B cell (primary cell): ENCODE measurements at regions not wholly inside any gene's neighbourhood (a gene's known extent, or its start where the extent isn't known, plus 50 kb on each side); places are given as distances from the start of the nearest gene placed in this dataset.

ENCODE experiments used
- ATAC-seq: fragments of 200-7000 bp; cut with Tn5 transposase; one replicate; pipeline ENCODE4 v1.10.0; 2021; ENCODE audit warnings: low read depth, mild to moderate bottlenecking, moderate number of reproducible peaks, moderate library complexity
- CTCF ChIA-PET: fragments of 350-600 bp; sonication (Branson Sonifier 250); formaldehyde crosslinking; loops from one replicate; lab custom pipeline; 2021; ENCODE audit warnings: antibody characterized with exemption, inconsistent platforms; lab: Charles Lee
- POLR2A ChIA-PET: fragments of 350-600 bp; sonication (Branson Sonifier 250); formaldehyde crosslinking; loops from one replicate; lab custom pipeline; 2021; ENCODE audit warnings: antibody characterized with exemption; lab: Charles Lee
- DNase-seq: peaks from one replicate; pipeline ENCODE4 v3.0.0; 2013
- H2AFZ ChIP-seq: 2 replicates; pipeline ENCODE4 v1.6.1; 2012; ENCODE audit warnings: mild to moderate bottlenecking, low read depth, low read length; ENCODE audit not compliant: insufficient read depth, poor library complexity, severe bottlenecking
- H3K27ac ChIP-seq, 2 donors: 1 replicate in 1 of 2; 2 replicates in 1 of 2; pipeline ENCODE4 v1.5.1; 2012 to 2013; ENCODE audit warnings: low read length in 2 of 2, mild to moderate bottlenecking in 2 of 2, moderate library complexity in 1 of 2
- H3K27me3 ChIP-seq, 4 experiments: fragments of 200-600 bp in 1 of 4; sonication (generic) in 1 of 4; replicated peaks in 1 of 4; 1 replicate in 2 of 4; 2 replicates in 2 of 4; pipeline versions ENCODE4 v1.6.1 to v1.7.0; 2013 to 2016; ENCODE audit warnings: low read length in 3 of 4, mild to moderate bottlenecking in 2 of 4, mixed read lengths in 1 of 4, moderate library complexity in 1 of 4; ENCODE audit not compliant: insufficient read depth in 4 of 4, control insufficient read depth in 3 of 4; ENCODE audit errors: control extremely low read depth in 1 of 4
- H3K36me3 ChIP-seq, 2 experiments: replicated peaks in 1 of 2; 1 replicate in 1 of 2; 2 replicates in 1 of 2; pipeline versions ENCODE4 v1.6.1 to v1.7.1; 2013; ENCODE audit warnings: low read length in 1 of 2; ENCODE audit not compliant: insufficient read depth in 2 of 2, control insufficient read depth in 1 of 2; ENCODE audit errors: control extremely low read depth in 1 of 2, extremely low read depth in 1 of 2
- H3K4me1 ChIP-seq, 2 donors: fragments of 200-600 bp in 1 of 2; sonication (generic) in 1 of 2; 1 replicate in 1 of 2; 2 replicates in 1 of 2; pipeline versions ENCODE4 v1.5.1 to v1.6.1; 2013 to 2017; ENCODE audit warnings: low read length in 2 of 2; ENCODE audit not compliant: control insufficient read depth in 2 of 2, insufficient read depth in 2 of 2
- H3K4me2 ChIP-seq: replicated peaks from 2 replicates; pipeline ENCODE3; 2012; ENCODE audit warnings: mild to moderate bottlenecking, low read depth, low read length; ENCODE audit not compliant: poor library complexity, severe bottlenecking
- H3K4me3 ChIP-seq, 5 experiments: fragments of 200-600 bp in 1 of 5; sonication (generic) in 1 of 5; 1 replicate in 3 of 5; 2 replicates in 2 of 5; pipeline versions ENCODE4 v1.5.1 to v1.7.0; 2011 to 2016; ENCODE audit warnings: low read length in 4 of 5, mild to moderate bottlenecking in 4 of 5, low read depth in 2 of 5, control low read depth in 1 of 5, moderate library complexity in 1 of 5; ENCODE audit not compliant: insufficient read depth in 1 of 5; ENCODE audit errors: control extremely low read depth in 1 of 5, extremely low read depth in 1 of 5
- H3K79me2 ChIP-seq: fragments of 200-600 bp; sonication (generic); one replicate; pipeline ENCODE4 v1.6.0; 2016; ENCODE audit warnings: low read length; ENCODE audit not compliant: control insufficient read depth, insufficient read depth
- H3K9ac ChIP-seq: fragments of 200-600 bp; sonication (generic); 2 replicates; pipeline ENCODE4 v1.6.1; 2017; ENCODE audit warnings: mild to moderate bottlenecking, low read length, moderate library complexity
- H3K9me3 ChIP-seq, 3 donors: one replicate each; pipeline versions ENCODE4 v1.6.1 to v1.7.1; 2013; ENCODE audit warnings: low read length in 2 of 3; ENCODE audit not compliant: control insufficient read depth in 2 of 3, insufficient read depth in 1 of 3; ENCODE audit errors: control extremely low read depth in 1 of 3
- H4K20me1 ChIP-seq: 2 replicates; pipeline ENCODE4 v1.6.0; 2012; ENCODE audit warnings: mild to moderate bottlenecking, low read length; ENCODE audit not compliant: insufficient read depth, control insufficient read depth, poor library complexity, severe bottlenecking
- H3K27ac Mint-ChIP-seq: one replicate; pipeline ENCODE4 v1.8.0; 2021; ENCODE audit warnings: mixed read lengths
- H3K27me3 Mint-ChIP-seq: one replicate; pipeline ENCODE4 v1.8.0; 2021; ENCODE audit warnings: mixed read lengths
- H3K4me1 Mint-ChIP-seq: one replicate; pipeline ENCODE4 v1.8.0; 2021; ENCODE audit warnings: mixed read lengths
- H3K4me3 Mint-ChIP-seq: one replicate; pipeline ENCODE4 v1.8.0; 2021; ENCODE audit warnings: mixed read lengths
- H3K9me3 Mint-ChIP-seq: one replicate; pipeline ENCODE4 v1.8.0; 2022; ENCODE audit warnings: mixed read lengths; ENCODE audit not compliant: insufficient read depth
- CTCF ChIP-seq: fragments of 200-600 bp; IDR thresholded peaks from one replicate; pipeline ENCODE4 v1.8.0; 2022; ENCODE audit warnings: antibody characterized with exemption, mild to moderate bottlenecking
- EZH2 ChIP-seq: IDR thresholded peaks from 2 replicates; pipeline ENCODE4 v1.6.1; 2012; ENCODE audit warnings: borderline replicate concordance, low read depth, mild to moderate bottlenecking, moderate library complexity, low read length; ENCODE audit not compliant: insufficient read depth, poor library complexity, severe bottlenecking
- WGBS: methylation state at CpG from one replicate; pipeline ENCODE4 v1.1.5; 2013; ENCODE audit warnings: missing lambda C conversion rate; ENCODE audit not compliant: insufficient coverage; 5-methylcytosine and 5-hydroxymethylcytosine counted together
- intact Hi-C: fragments of 100-400 bp; cut with micrococcal nuclease; formaldehyde crosslinking; loops from one replicate; pipeline ENCODE4 v1.10.0; 2022

- ChIA-PET POLR2A (no interaction called here), CTCF (interaction anchor here (0.5 to 1.2 kb wide), 4 partner anchors 8 to 1255 kb away, joined by 3 to 6 read pairs (median 3); no protein-coding TSS in a partner anchor)
- Histone ChIP-seq H3K4me3 (no peak overlapping the region), H4K20me1 (no peaks in the 10 kb centered on the region), H3K4me2 (no peak overlapping the region), H3K27ac (no peak overlapping the region), H3K4me1 (no peaks in the 10 kb centered on the region), H3K36me3 (no peaks in the 10 kb centered on the region), H3K79me2 (no peaks in the 10 kb centered on the region), H3K9ac (no peak overlapping the region), H3K9me3 (no peaks in the 10 kb centered on the region), H3K27me3 (peaks cover 0 to 33% (median 13%) of the 10 kb centered on the region in 4 experiments), H2AFZ (no peak overlapping the region)
- TF ChIP-seq CTCF (no peak), EZH2 (no peak)
- Mint-ChIP-seq H3K27me3 (peaks cover 59% of the 10 kb centered on the region), H3K4me1 (no peaks in the 10 kb centered on the region), H3K27ac (no peak overlapping the region), H3K9me3 (no peaks in the 10 kb centered on the region), H3K4me3 (no peak overlapping the region)
- no peak for ATAC-seq
- WGBS: 81% methylated on average over 3 of the region's 5 CpGs
- DNase-seq: no peak
- intact Hi-C loops: no loop called here
Measured at GRCh38 chr13:99908140-99908803, 63.3 kb downstream of the ZIC5 start.

GRCh38 chr13:99907627-99908026 lies 63.9 kb downstream of the ZIC5 start:
- WGBS: 90% methylated on average over 5 of the region's 7 CpGs
- CTCF ChIA-PET: interaction anchor here (0.5 to 1.2 kb wide), 4 partner anchors 8 to 1254 kb away, joined by 3 to 6 read pairs (median 3); no protein-coding TSS in a partner anchor
- H3K27me3 ChIP-seq: peaks cover 0 to 36% (median 13%) of the 10 kb centered on the region in 4 experiments
- intact Hi-C loops: no loop called here
- no peak overlapping the region for H3K4me3 Mint-ChIP-seq
- POLR2A ChIA-PET: no interaction called here
- no peaks in the 10 kb centered on the region for H3K4me1 Mint-ChIP-seq
- no peaks in the 10 kb centered on the region for H3K9me3 ChIP-seq
- DNase-seq: no peak
- TF ChIP-seq EZH2: no peak
- no peak for TF ChIP-seq CTCF
- H3K27me3 Mint-ChIP-seq: peaks cover 62% of the 10 kb centered on the region
- no peak for ATAC-seq
- no peaks in the 10 kb centered on the region for H3K4me1 ChIP-seq
- H3K4me3 ChIP-seq: no peak overlapping the region
- H3K9me3 Mint-ChIP-seq: no peaks in the 10 kb centered on the region
- no peak overlapping the region for H2AFZ ChIP-seq
- no peaks in the 10 kb centered on the region for H3K36me3 ChIP-seq
- H3K79me2 ChIP-seq: no peaks in the 10 kb centered on the region
- H3K27ac Mint-ChIP-seq: no peak overlapping the region
- no peak overlapping the region for H3K27ac ChIP-seq
- no peak overlapping the region for H3K9ac ChIP-seq
- H3K4me2 ChIP-seq: no peak overlapping the region
- no peaks in the 10 kb centered on the region for H4K20me1 ChIP-seq
